Activated naive CD8-positive, alpha-beta T cell treated with anti-CD3 and anti-CD28 coated beads, Interleukin-2, amount 50 U/mL, for 24 hours (primary cell): ENCODE measurements at regions not wholly inside any gene's neighbourhood (a gene's known extent, or its start where the extent isn't known, plus 50 kb on each side); places are given as distances from the start of the nearest gene placed in this dataset.
"Not testable (repeated sequence)": the region's sequence is repeated elsewhere in the genome, so short reads cannot be mapped to it uniquely, and the experiment has no call there.

ENCODE experiments used
- ATAC-seq: fragments of 150-1000 bp; cut with Tn5 transposase; one replicate; pipeline ENCODE4 v1.10.0; 2021
- DNase-seq: peaks from one replicate; pipeline ENCODE4 v3.0.0; 2021
- H3K27ac Mint-ChIP-seq: one replicate; pipeline ENCODE4 v1.8.0; 2021; ENCODE audit warnings: mild to moderate bottlenecking, mixed read lengths
- H3K27me3 Mint-ChIP-seq: one replicate; pipeline ENCODE4 v1.8.0; 2021; ENCODE audit warnings: mixed read lengths
- H3K36me3 Mint-ChIP-seq: one replicate; pipeline ENCODE4 v1.8.0; 2021; ENCODE audit warnings: low read depth, mixed read lengths
- H3K4me1 Mint-ChIP-seq: one replicate; pipeline ENCODE4 v1.8.0; 2021; ENCODE audit warnings: mixed read lengths
- H3K4me3 Mint-ChIP-seq: one replicate; pipeline ENCODE4 v1.8.0; 2021; ENCODE audit warnings: mild to moderate bottlenecking, moderate library complexity, mixed read lengths
- H3K9me3 Mint-ChIP-seq: one replicate; pipeline ENCODE4 v1.8.0; 2021; ENCODE audit warnings: mixed read lengths

DNA sequence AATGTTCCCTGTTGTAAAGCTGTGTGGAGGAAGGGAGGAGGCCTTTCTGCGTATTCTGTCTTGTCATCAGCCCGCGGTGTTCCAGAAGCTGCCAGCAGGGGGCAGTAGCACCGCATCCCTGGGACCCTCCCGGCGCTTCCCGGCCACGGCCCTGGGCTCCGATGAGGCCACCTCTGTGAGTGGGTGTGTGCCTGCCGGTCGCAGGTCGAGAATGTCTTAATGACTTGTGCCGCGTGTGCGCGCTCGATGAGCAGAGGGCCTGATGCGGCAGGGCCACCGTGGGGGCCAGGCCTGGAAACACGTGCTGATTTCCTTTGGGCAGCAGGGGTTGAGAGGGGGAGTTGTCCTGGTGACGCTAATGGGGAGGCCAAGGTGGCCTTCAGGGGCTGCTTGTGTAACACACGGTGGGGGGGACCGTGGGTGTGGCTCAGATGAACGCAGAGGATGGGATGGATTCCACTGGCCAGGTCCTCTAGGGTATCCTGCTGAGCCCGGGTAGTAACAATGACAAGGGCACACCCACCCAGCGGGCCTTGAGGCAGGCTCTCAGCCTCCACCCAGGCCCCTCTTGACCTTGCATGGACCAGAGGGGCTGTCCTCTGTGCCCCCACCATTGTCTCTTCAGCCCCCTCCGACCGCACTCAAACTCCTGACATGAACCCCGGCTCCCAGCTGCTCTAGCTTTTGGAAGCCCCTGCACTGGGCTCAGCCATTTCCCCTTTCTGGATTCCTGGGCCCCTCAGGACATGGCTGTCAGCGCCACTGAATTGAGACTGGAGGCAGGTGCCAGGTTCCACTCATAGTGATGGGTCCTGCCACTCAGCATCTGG is 135.9 kb upstream of the PODXL start:
- Mint-ChIP-seq H3K27ac (no peak overlapping the region), H3K27me3 (peaks cover 28% of the 10 kb centered on the region), H3K9me3 (no peaks in the 10 kb centered on the region), H3K36me3 (no peaks in the 10 kb centered on the region), H3K4me3 (no peak overlapping the region), H3K4me1 (peaks cover 3% of the 10 kb centered on the region)
- ATAC-seq (peak; percentile 47), DNase-seq (peak; percentile 70)

DNA sequence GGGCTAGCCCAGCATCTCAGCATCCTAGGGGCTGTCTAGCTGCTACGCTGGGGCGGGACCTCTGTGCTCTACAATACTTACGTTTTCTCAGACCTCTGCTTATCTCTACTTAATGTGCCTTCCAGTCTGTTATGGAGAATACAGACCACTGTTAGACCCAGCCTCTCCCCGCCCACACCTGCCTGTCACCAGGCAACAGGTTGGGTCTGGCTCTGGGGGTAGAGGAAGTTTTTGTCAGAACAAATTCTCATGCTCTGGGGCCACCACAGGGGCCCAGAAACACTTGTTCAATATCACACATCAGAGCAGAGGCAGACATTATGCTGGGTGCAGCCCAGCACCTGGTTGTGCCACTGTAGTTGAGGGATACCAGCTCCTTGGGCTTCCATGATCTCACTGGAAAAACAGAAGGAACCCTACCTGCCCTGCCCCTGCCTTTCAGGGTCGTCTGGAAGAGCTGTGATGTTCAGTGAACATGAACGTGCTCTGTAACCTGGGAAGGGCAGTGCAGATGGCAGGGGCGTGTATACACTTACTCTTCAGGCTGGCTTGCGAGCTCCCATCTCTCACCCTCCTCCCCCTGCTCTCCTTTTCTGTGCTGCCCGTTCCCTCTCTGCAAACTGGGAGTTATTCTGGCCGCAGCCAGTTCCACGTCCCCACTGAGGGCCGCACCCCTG is 135.2 kb upstream of the PODXL start:
- DNase-seq (no peak), ATAC-seq (no peak)
- Mint-ChIP-seq H3K36me3 (no peaks in the 10 kb centered on the region), H3K9me3 (no peaks in the 10 kb centered on the region), H3K27ac (no peak overlapping the region), H3K4me3 (no peak overlapping the region), H3K27me3 (peaks cover 31% of the 10 kb centered on the region), H3K4me1 (peaks cover 3% of the 10 kb centered on the region)

DNA sequence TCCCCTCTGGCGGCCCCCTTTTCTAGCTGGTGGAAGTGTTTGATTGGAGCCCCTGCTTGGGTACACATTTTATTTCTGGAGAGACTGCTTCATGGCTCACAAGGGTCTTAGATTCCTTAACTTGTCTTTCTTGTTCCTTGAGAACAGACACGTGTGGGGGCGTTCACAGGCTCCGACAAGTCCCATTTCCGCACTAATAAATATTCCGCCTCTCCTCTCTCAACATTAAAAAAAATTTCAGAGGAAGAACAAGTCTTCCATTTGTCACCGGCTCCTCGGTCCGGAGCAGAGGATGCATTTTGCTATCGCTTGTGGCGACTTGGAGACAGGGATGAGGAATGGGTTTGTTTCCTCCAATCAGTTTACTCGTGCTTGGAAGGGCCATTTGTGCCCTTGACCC is 134.0 kb upstream of the PODXL start:
- H3K36me3 Mint-ChIP-seq: no peaks in the 10 kb centered on the region
- no peaks in the 10 kb centered on the region for H3K9me3 Mint-ChIP-seq
- no peak for DNase-seq
- peaks cover 3% of the 10 kb centered on the region for H3K4me1 Mint-ChIP-seq
- H3K27ac Mint-ChIP-seq: no peak overlapping the region
- no peak for ATAC-seq
- H3K27me3 Mint-ChIP-seq: peaks cover 31% of the 10 kb centered on the region
- no peak overlapping the region for H3K4me3 Mint-ChIP-seq

DNA sequence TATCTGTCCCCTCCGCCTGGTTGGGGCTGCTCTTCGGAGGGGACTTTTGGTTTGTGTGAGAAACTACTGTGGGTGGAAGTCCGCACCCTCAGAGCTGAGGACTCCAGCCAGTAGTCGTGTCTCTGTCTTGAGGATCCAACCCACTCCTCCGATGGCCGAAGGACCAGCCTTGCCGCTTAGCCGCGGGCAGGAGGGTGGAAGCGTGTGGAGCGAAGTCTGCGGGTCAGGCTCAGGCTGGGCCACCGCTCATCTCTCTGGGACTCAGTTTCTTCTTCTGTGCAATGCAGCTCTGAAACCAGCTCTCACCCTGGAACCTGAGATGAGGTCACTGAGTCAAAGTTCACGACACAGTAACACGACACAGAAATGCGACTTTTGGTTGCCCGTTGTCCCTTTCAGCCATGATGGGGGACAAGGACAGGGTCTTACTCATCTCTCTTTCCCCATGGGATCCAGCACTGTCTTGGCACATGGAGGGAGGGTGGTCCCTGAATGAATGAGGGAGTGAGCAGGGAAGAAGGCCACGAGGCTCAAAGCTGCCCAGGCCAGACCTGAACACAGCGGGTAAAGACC is 133.3 kb upstream of the PODXL start:
- H3K27me3 Mint-ChIP-seq: peaks cover 34% of the 10 kb centered on the region
- no peaks in the 10 kb centered on the region for H3K36me3 Mint-ChIP-seq
- H3K4me1 Mint-ChIP-seq: peaks cover 3% of the 10 kb centered on the region
- H3K4me3 Mint-ChIP-seq: no peak overlapping the region
- H3K9me3 Mint-ChIP-seq: no peaks in the 10 kb centered on the region
- ATAC-seq (no peak), DNase-seq (no peak)
- no peak overlapping the region for H3K27ac Mint-ChIP-seq

DNA sequence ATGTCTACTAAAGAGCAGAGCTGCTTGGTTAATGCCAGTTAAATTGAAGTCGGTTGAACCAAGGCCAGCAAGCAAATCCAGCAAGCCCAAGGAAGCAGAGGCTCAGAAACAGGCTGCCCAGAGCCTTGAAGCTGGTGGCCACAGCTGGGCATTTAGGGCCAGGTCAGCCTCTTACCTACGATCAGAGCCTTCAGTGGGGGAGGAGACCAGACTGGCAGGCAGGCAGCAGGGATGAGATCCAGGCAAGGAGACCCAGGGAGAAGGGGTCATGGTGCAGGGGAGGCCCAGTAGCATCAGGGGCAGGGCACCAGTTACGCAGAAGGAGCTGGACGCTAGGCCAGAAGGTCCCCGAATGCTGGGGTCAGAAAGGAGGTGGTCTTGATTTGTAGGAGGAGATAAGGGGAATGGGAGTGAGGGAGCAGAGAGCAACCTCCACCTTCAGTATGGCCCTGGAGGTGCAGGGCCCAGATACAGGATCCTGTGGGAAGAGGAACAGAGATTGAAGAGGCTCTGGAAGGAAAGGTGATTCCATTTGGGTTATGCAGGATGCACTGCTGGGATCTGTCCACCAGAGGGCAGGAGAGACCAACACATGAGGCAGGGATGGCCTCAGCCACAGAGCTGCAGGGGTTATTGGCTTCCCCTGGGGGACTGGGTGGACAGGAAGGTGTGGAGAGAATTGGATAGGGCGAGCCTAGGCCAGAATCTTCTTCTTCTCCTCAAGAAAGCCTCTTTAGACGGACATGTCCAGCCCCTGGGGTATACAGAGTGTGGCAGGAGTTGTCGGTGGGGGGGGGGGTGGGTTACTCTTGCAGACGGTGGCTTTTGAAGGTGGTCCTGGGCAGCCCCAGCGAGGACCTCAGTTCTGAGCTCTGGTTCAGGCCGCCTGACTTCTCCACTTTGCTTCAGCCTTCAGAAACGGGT is 132.6 kb upstream of the PODXL start:
- ATAC-seq: no peak
- Mint-ChIP-seq H3K27ac (no peak overlapping the region), H3K36me3 (no peaks in the 10 kb centered on the region), H3K4me1 (peaks cover 3% of the 10 kb centered on the region), H3K4me3 (no peak overlapping the region), H3K27me3 (peaks cover 34% of the 10 kb centered on the region), H3K9me3 (no peaks in the 10 kb centered on the region)
- DNase-seq: peak; percentile 60

DNA sequence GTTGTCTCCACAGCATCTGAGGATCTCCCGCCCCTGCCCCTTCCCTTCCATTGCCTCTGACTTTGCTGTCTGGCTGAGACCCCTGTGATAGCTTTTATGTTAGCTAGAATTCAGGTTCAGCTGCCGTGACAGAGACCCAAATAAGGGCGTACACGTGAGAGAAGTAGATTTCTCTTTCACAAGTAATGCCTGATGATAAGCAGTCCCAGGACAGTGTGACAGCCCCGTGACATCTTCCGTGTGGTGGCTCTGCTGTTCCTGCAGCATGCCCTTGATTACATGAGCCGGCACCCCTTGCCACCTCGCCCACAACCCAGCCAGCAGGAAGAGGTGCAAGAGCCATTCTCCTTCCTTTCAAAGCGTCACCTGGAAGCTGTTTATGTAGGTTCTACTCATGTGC is 130.9 kb upstream of the PODXL start:
- ATAC-seq (no peak), DNase-seq (no peak)
- Mint-ChIP-seq H3K9me3 (no peaks in the 10 kb centered on the region), H3K27me3 (peaks cover 39% of the 10 kb centered on the region), H3K27ac (no peak overlapping the region), H3K4me1 (peaks cover 2% of the 10 kb centered on the region), H3K4me3 (no peak overlapping the region), H3K36me3 (no peaks in the 10 kb centered on the region)

DNA sequence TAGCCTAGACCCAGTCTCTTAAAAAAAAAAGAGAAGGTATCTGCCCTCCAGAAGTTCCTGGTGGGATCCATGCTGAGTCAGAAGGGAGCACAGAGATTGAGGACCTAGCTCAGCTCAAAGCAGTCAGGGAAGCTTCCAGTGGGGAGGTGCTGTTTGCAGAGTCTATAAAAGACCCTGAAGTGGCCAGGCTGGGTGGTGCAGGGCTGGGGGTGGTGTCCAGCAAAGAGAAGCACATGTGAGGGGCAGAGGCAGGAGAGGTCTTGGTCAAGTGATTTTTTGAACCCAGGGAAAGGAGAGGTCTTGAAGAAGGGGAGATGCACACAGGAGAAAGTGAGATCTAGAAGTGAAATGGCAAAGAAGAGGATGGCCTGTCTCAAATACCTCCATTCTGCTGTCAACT is 130.4 kb upstream of the PODXL start:
- H3K27me3 Mint-ChIP-seq: peaks cover 39% of the 10 kb centered on the region
- H3K36me3 Mint-ChIP-seq: no peaks in the 10 kb centered on the region
- DNase-seq (no peak), ATAC-seq (no peak)
- no peak overlapping the region for H3K27ac Mint-ChIP-seq
- no peaks in the 10 kb centered on the region for H3K4me1 Mint-ChIP-seq
- no peaks in the 10 kb centered on the region for H3K9me3 Mint-ChIP-seq
- H3K4me3 Mint-ChIP-seq: no peak overlapping the region

DNA sequence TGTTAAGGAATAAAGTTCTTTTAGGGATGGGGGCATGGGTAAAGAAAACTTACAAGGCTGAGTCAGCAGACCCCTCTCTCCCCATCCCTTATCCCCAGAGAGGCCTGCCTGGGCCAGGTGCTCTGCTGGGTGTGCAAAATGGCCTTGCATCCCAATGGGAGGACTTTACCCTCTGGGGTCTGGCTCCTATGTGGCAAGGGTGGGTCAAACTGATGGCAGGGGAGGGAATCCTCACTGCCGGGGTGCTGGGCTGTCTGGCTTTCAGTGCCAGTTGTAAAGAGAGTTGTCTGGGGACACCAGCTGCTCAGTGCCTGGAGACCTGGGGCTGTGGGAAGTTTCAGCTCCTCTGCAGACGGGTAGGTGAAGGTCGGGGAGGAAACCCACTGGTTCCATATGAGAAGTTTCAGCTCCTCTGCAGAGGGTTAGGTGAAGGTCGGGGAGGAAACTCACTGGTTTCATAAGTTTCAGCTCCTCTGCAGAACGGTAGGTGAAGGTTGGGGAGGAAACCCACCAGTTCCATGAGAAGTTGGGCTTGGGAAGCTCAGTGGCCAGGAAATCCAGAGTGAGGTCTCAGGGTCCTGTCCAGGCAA is 127.2 kb upstream of the PODXL start:
- DNase-seq (no peak), ATAC-seq (no peak)
- no peaks in the 10 kb centered on the region for H3K4me1 Mint-ChIP-seq
- peaks cover 7% of the 10 kb centered on the region for H3K9me3 Mint-ChIP-seq
- H3K27ac Mint-ChIP-seq: no peak overlapping the region
- no peaks in the 10 kb centered on the region for H3K36me3 Mint-ChIP-seq
- H3K4me3 Mint-ChIP-seq: no peak overlapping the region
- H3K27me3 Mint-ChIP-seq: peaks cover 24% of the 10 kb centered on the region

DNA sequence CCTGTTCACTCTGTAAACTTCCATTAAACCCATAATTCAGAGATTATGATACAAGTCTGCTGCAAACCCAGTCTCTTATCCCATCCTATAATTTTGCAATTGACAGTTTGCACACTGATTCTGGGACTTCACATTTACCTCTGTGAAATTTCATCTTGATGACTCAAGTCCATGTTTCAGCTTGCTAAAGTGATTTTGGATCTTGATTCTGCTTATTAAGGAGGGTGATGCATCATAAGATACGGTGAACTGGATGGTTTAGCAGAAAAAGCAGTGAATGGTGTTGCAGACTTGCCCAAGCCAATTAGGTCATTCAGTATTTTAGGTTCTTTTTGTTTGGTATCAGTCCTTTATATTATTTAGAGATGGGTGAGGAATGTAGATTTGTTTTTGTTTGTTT is 125.5 kb upstream of the PODXL start:
- peaks cover 29% of the 10 kb centered on the region for H3K27me3 Mint-ChIP-seq
- DNase-seq (no peak), ATAC-seq (no peak)
- no peak overlapping the region for H3K27ac Mint-ChIP-seq
- H3K4me3 Mint-ChIP-seq: no peak overlapping the region
- no peaks in the 10 kb centered on the region for H3K36me3 Mint-ChIP-seq
- peaks cover 7% of the 10 kb centered on the region for H3K9me3 Mint-ChIP-seq
- H3K4me1 Mint-ChIP-seq: no peaks in the 10 kb centered on the region

DNA sequence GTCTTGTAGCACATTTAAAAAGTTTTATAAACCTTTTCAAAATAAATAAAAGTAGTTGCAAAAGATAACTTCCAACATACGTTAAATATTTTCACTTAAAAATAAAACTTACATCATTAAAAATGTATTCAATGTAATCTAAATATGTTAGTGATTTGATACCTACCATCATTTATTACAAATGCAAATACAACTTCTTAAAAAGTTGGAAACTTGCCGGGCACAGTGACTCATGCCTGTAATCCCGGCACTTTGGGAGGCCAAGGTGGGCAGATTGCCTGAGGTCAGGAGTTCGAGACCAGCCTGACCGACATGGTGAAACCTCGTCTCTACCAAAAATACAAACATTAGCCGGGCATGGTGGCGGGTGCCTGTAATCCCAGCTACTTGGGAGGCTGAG is 122.6 kb upstream of the PODXL start:
- not testable (repeated sequence) for H3K9me3 Mint-ChIP-seq, H3K27ac Mint-ChIP-seq

DNA sequence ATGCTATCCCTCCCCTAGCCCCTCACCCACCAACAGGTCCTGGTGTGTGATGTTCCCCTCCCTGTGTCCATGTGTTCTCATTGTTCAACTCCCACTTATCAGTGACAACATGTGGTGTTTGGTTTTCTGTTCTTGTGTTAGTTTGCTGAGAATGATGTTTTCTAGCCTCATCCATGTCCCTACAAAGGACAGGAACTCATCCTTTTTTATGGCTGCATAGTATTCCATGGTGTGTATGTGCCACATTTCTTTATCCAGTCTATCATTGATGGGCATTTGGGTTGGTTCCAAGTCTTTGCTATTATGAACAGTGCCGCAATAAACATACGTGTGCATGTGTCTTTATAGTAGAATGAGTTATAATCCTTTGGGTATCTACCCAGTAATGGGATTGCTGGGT is 120.4 kb upstream of the PODXL start:
- not testable (repeated sequence) for H3K4me1 Mint-ChIP-seq, H3K4me3 Mint-ChIP-seq, H3K27ac Mint-ChIP-seq, H3K9me3 Mint-ChIP-seq, ATAC-seq, DNase-seq, H3K36me3 Mint-ChIP-seq
- peaks cover 24% of the 10 kb centered on the region for H3K27me3 Mint-ChIP-seq

More for the DNA sequence above, 122.6 kb upstream of the PODXL start:
- H3K27me3 Mint-ChIP-seq: peaks cover 27% of the 10 kb centered on the region
- not testable (repeated sequence) for ATAC-seq, H3K36me3 Mint-ChIP-seq, DNase-seq, H3K4me1 Mint-ChIP-seq, H3K4me3 Mint-ChIP-seq

DNA sequence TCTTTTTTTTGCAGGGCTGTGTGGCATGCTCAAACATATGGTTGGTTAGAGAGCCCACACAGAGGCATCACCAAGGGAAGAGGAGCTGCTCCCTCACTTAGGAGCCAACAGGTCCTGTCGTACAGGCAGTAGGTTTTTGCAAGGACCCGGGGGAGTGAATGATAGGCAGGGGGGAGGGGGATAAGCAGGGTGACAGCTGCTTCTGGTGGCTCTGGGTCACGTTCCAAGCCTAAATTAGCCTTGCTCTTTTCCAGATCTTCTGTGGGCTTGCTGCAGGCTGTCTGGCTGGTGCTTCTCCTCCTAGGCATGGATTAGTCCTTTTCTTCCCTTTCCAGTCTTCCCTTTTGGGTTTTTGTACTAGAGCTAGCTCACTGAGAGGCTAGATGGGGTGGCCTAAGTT is 117.7 kb upstream of the PODXL start:
- DNase-seq (no peak), ATAC-seq (no peak)
- H3K9me3 Mint-ChIP-seq: no peaks in the 10 kb centered on the region
- H3K36me3 Mint-ChIP-seq: no peaks in the 10 kb centered on the region
- no peak overlapping the region for H3K27ac Mint-ChIP-seq
- peaks cover 22% of the 10 kb centered on the region for H3K27me3 Mint-ChIP-seq
- no peak overlapping the region for H3K4me3 Mint-ChIP-seq
- H3K4me1 Mint-ChIP-seq: no peaks in the 10 kb centered on the region

DNA sequence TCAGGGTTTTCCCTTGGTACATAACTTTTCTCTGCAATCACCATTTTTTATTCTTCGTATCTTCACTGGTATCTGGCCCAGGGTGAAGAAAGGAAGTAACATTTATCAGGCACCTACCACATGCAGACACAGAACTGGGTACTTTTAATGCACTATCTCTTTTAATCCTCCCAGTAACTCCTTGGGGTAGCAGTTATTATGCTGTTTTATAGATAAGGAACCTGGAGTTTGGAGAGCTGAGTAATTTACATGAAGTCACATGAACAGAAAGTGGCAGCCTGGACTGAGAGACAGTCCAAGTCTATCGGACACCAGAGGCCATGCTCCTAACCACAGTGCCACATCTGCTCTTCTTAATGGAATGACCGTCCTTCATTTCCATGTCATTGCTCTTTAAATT is 117.1 kb upstream of the PODXL start:
- DNase-seq (no peak), ATAC-seq (no peak)
- Mint-ChIP-seq H3K27me3 (peaks cover 22% of the 10 kb centered on the region), H3K4me1 (no peaks in the 10 kb centered on the region), H3K36me3 (no peaks in the 10 kb centered on the region), H3K4me3 (no peak overlapping the region), H3K9me3 (no peaks in the 10 kb centered on the region), H3K27ac (no peak overlapping the region)

DNA sequence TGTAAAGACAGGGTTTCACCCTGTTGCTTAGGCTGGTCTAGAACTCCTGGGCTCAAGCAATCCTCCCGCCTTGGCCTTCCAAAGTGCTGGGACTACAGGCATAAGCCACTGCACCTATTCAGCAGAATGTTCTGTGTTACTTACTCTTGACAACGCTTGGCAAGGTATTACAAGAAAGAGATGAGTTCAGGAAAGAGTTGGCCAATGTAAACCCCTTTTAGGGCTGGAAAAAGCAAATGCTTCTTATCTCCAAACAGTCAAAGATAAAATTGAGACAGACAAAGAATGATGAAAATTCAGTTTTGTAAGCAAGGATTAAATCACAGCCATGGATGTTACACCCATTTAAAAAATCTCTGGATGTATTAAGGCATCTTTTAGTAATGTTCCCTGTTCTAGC is 114.0 kb upstream of the PODXL start:
- H3K27ac Mint-ChIP-seq: no peak overlapping the region
- no peak for ATAC-seq
- H3K9me3 Mint-ChIP-seq: no peaks in the 10 kb centered on the region
- peaks cover 16% of the 10 kb centered on the region for H3K27me3 Mint-ChIP-seq
- H3K36me3 Mint-ChIP-seq: no peaks in the 10 kb centered on the region
- DNase-seq: no peak
- no peaks in the 10 kb centered on the region for H3K4me1 Mint-ChIP-seq
- H3K4me3 Mint-ChIP-seq: no peak overlapping the region
